Chondrocyte (in vitro differentiated cells): ENCODE measurements at regions not wholly inside any gene's neighbourhood (a gene's known extent, or its start where the extent isn't known, plus 50 kb on each side); places are given as distances from the start of the nearest gene placed in this dataset.

ENCODE experiments used
- DNase-seq: peaks from one replicate; pipeline ENCODE4 v3.0.0; 2021; ENCODE audit warnings: mixed read lengths, low spot score
- H3K27ac Mint-ChIP-seq: one replicate; pipeline ENCODE4 v1.8.0; 2021; ENCODE audit warnings: mild to moderate bottlenecking, moderate library complexity, mixed read lengths; ENCODE audit not compliant: unreplicated experiment
- H3K27me3 Mint-ChIP-seq: 2 replicates; pipeline ENCODE4 v1.8.0; 2021; ENCODE audit warnings: low read depth, mixed read lengths
- H3K36me3 Mint-ChIP-seq: 2 replicates; pipeline ENCODE4 v1.8.0; 2021; ENCODE audit warnings: low read depth, mixed read lengths
- H3K4me1 Mint-ChIP-seq: 2 replicates; pipeline ENCODE4 v1.8.0; 2021; ENCODE audit warnings: low read depth, mild to moderate bottlenecking, mixed read lengths
- H3K4me3 Mint-ChIP-seq: one replicate; pipeline ENCODE4 v1.8.0; 2021; ENCODE audit warnings: mild to moderate bottlenecking, moderate library complexity, mixed read lengths; ENCODE audit not compliant: unreplicated experiment
- H3K9me3 Mint-ChIP-seq: 2 replicates; pipeline ENCODE4 v1.8.0; 2021; ENCODE audit warnings: low read depth, mixed read lengths
- TF ChIP-seq, protein P1 (sequence below): fragments of 200-600 bp; sonication (generic); IDR thresholded peaks from 2 replicates; pipeline ENCODE4 v1.5.0; 2021; ENCODE audit warnings: antibody characterized with exemption, mild to moderate bottlenecking, moderate library complexity

DNA sequence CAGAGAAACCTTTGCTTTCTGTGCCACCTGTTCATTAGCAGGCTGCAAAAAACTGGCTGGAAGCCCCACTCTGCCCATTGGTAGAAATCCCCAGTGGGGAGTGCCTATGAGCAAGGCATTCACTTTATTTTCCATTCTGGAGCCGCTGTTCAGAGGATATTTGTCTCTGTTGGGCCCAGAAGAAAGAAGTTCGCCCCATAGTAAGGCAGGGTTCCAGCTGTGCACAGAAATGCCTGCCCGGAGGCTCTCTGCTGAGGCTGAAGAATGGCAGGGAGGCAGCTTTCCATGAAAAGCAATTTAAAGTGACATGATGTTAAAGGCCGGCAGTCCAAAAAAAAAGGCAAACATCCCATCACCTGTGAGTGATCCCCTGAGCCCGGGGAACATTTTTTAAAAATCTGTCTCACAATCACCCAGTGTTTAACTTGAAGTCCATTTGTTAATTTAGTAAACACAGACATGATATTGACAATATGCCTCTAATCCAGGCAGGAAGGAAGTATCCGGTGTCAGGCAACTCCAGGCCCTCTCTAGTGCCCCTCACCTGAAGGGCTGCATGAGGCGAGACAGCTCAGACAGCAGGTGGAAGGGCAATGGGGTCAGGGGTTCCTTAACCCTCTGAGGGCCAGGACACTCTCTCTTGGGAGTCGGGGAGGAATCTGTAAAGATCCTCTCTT, 265.1 kb upstream of the SIX2 start:
- Mint-ChIP-seq H3K27me3 (no peaks in the 10 kb centered on the region), H3K36me3 (no peaks in the 10 kb centered on the region), H3K4me3 (no peak overlapping the region), H3K4me1 (peaks cover 73% of the 10 kb centered on the region), H3K9me3 (no peaks in the 10 kb centered on the region), H3K27ac (peak overlapping the region; percentile 22)
- TF ChIP-seq, protein P1, sequence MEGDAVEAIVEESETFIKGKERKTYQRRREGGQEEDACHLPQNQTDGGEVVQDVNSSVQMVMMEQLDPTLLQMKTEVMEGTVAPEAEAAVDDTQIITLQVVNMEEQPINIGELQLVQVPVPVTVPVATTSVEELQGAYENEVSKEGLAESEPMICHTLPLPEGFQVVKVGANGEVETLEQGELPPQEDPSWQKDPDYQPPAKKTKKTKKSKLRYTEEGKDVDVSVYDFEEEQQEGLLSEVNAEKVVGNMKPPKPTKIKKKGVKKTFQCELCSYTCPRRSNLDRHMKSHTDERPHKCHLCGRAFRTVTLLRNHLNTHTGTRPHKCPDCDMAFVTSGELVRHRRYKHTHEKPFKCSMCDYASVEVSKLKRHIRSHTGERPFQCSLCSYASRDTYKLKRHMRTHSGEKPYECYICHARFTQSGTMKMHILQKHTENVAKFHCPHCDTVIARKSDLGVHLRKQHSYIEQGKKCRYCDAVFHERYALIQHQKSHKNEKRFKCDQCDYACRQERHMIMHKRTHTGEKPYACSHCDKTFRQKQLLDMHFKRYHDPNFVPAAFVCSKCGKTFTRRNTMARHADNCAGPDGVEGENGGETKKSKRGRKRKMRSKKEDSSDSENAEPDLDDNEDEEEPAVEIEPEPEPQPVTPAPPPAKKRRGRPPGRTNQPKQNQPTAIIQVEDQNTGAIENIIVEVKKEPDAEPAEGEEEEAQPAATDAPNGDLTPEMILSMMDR: no peak
- DNase-seq: no peak

DNA sequence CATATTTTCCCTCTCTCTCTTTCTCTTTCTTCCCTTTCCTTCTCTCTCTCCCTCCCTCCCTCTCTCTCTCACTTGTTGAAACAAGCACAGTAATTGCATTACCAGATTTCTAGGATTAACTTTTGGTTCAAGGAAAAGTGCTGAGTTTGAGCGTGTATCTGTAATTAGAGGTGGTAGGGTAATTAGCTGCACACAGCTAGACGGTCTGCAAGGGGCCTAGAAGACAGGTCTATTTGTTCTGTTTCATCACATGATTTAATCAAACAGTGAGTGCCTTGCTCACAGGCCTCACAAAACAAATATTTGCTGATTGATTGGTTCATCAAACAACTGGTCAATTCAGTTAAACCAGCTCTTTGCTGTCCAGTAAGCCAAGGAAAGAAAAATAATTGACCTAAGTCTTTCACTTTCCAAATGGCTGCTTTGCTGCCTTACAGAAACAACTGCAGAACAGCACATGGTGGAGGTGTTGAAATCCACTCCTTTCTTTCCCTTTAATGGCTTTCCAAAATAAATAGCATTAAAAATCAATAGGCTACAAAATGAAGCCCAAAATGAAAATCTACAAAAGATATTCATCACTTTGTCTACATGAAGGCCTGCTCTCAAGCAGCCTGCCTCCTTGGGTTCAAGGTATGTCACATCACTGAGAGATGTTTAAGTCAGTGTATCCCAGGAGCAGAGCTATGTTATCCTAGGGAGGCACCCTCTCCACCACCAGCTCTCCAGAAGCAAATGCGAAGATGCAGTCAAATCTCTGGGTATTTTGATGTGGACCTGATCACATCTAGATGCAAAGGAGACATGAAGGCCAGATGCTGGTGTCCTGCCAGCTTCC, 264.4 kb upstream of the SIX2 start:
- H3K27me3 Mint-ChIP-seq: no peaks in the 10 kb centered on the region
- TF ChIP-seq, protein P1: no peak
- no peaks in the 10 kb centered on the region for H3K36me3 Mint-ChIP-seq
- H3K4me1 Mint-ChIP-seq: peaks cover 73% of the 10 kb centered on the region
- DNase-seq: no peak
- H3K27ac Mint-ChIP-seq: peak overlapping the region; percentile 23
- H3K4me3 Mint-ChIP-seq: no peak overlapping the region
- no peaks in the 10 kb centered on the region for H3K9me3 Mint-ChIP-seq

DNA sequence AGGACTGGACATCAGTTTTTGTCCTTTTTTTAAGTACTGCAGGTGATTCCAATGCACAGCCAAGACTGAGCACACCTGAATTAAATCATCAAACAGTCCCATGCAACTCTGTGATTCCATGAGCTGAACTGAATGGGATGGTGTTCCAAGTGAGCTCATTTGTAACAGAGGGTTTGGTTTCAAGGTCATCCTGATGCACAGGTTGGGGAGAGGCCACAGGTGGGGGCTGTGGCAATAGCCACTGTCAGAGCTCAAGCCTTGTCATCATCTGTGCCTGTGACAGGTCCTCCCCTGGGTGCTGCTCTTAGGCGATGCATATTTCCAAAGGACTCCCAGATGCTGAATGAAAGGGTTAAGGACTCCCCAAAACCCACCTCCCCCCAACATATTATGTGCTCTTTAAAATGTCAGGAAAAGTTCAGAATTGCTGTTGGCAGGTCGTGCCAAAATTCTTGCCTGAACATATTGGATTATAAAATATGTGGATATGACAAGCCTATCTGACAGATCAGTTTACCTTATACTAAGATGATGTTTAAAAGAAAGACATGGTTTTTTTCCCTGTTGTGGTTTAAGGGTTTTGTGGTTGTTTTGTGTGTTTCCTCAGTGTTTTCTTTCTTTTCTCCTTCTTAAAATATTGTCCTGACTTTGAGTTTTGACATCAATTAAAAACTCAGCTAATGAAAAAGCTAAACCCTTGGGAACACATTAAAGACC, 263.5 kb upstream of the SIX2 start:
- Mint-ChIP-seq H3K27ac (no peak overlapping the region), H3K9me3 (no peaks in the 10 kb centered on the region), H3K36me3 (no peaks in the 10 kb centered on the region), H3K4me3 (no peak overlapping the region), H3K4me1 (peaks cover 66% of the 10 kb centered on the region), H3K27me3 (no peaks in the 10 kb centered on the region)
- DNase-seq: no peak
- TF ChIP-seq, protein P1: no peak

- TF ChIP-seq, protein P1: no peak
- Mint-ChIP-seq H3K4me3 (no peak overlapping the region), H3K27me3 (no peaks in the 10 kb centered on the region), H3K4me1 (peaks cover 36% of the 10 kb centered on the region), H3K36me3 (no peaks in the 10 kb centered on the region), H3K9me3 (no peaks in the 10 kb centered on the region), H3K27ac (peak overlapping the region; percentile 57)
- no peak for DNase-seq
Observed at GRCh38 chr2:45269149-45269793, 260.0 kb upstream of the SIX2 start.

- no peak overlapping the region for H3K27ac Mint-ChIP-seq
- no peak overlapping the region for H3K4me3 Mint-ChIP-seq
- DNase-seq: no peak
- TF ChIP-seq, protein P1: no peak
- no peaks in the 10 kb centered on the region for H3K36me3 Mint-ChIP-seq
- no peaks in the 10 kb centered on the region for H3K9me3 Mint-ChIP-seq
- no peaks in the 10 kb centered on the region for H3K27me3 Mint-ChIP-seq
- H3K4me1 Mint-ChIP-seq: peaks cover 30% of the 10 kb centered on the region
Observed at GRCh38 chr2:45268631-45269030, 259.4 kb upstream of the SIX2 start.
